Muscle layer of colon (tissue), 2 donors: ENCODE measurements at regions not wholly inside any gene's neighbourhood (a gene's known extent, or its start where the extent isn't known, plus 50 kb on each side); places are given as distances from the start of the nearest gene placed in this dataset.

ENCODE experiments used
- H3K27ac ChIP-seq: one replicate; pipeline ENCODE4 v1.7.0; 2013; ENCODE audit warnings: low read depth, mild to moderate bottlenecking, low read length, moderate library complexity
- H3K27me3 ChIP-seq, 2 donors: one replicate each; pipeline ENCODE4 v1.7.0; 2013; ENCODE audit warnings: low read length in 2 of 2, mild to moderate bottlenecking in 2 of 2; ENCODE audit not compliant: insufficient read depth in 2 of 2, control insufficient read depth in 1 of 2
- H3K36me3 ChIP-seq: one replicate; pipeline ENCODE4 v1.7.0; 2013; ENCODE audit warnings: mild to moderate bottlenecking, low read length; ENCODE audit not compliant: insufficient read depth
- H3K4me1 ChIP-seq: one replicate; pipeline ENCODE4 v1.7.0; 2013; ENCODE audit warnings: mild to moderate bottlenecking, low read length; ENCODE audit not compliant: insufficient read depth
- H3K4me3 ChIP-seq, 2 donors: one replicate each; pipeline ENCODE4 v1.7.0; 2013; ENCODE audit warnings: low read length in 2 of 2, low read depth in 1 of 2, mild to moderate bottlenecking in 1 of 2, moderate library complexity in 1 of 2
- H3K9ac ChIP-seq: one replicate; pipeline ENCODE4 v1.7.0; 2013; ENCODE audit warnings: low read length
- H3K9me3 ChIP-seq: one replicate; pipeline ENCODE4 v1.7.0; 2013; ENCODE audit warnings: mild to moderate bottlenecking, low read length
- donor health status: abdominal sarcoma.
- donor health status: Adenocarcinoma of cecum.

GRCh38 chr2:67844024-67844540 is 218.7 kb downstream of the C1D start:
- H3K27ac ChIP-seq, result no peak overlapping the region
- H3K9ac ChIP-seq, result no peak overlapping the region
- no peaks in the 10 kb centered on the region for H3K9me3 ChIP-seq
- H3K4me1 ChIP-seq, result peaks cover 23% of the 10 kb centered on the region
- no peaks in the 10 kb centered on the region for H3K36me3 ChIP-seq
- no peak overlapping the region for H3K4me3 ChIP-seq
- H3K27me3 ChIP-seq, result no peaks in the 10 kb centered on the region

DNA sequence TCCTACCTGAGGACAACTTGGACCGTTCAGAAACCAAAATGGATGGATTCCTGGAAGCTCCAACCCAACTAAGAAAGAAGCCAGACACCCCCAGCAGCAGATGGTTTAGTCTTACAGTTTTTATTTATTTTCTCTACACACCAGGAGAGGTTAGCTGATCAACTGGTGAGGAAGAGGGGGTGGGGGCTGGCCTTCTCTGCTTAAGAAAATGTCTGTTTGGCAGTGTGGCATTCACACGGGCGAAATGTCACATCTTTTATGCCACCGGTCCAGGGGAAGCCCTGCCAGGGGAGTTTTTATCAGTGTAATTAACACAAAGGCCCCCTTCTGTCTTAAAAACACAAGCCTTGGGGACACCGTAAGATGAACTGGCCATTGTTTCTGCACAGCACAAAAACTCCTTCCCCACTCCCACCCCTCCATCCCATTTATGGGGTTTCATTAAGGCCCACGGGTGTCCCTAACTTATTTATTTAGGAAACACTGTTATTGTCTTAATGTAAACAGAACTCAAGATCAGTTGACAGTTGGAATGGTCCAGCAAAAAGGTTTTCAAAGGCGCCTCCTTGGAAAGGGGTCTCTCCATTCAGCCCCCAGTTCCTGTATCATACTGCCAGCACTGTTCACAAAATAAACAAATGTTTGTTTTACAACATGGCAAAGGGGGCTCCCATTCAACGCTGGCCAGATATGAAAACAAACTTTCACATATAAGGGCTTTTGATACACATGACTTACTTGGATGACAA is 217.0 kb downstream of the C1D start:
- H3K9ac ChIP-seq, result no peak overlapping the region
- peaks cover 15% of the 10 kb centered on the region for H3K4me1 ChIP-seq
- H3K4me3 ChIP-seq, result peak overlapping the region in 1 of 2 donors; percentile 39
- H3K27ac ChIP-seq, result peak overlapping the region; percentile 51
- H3K36me3 ChIP-seq, result no peaks in the 10 kb centered on the region
- H3K9me3 ChIP-seq, result no peaks in the 10 kb centered on the region
- H3K27me3 ChIP-seq, result no peaks in the 10 kb centered on the region

GRCh38 chr2:67846370-67847070 is 216.3 kb downstream of the C1D start:
- no peak overlapping the region for H3K9ac ChIP-seq

DNA sequence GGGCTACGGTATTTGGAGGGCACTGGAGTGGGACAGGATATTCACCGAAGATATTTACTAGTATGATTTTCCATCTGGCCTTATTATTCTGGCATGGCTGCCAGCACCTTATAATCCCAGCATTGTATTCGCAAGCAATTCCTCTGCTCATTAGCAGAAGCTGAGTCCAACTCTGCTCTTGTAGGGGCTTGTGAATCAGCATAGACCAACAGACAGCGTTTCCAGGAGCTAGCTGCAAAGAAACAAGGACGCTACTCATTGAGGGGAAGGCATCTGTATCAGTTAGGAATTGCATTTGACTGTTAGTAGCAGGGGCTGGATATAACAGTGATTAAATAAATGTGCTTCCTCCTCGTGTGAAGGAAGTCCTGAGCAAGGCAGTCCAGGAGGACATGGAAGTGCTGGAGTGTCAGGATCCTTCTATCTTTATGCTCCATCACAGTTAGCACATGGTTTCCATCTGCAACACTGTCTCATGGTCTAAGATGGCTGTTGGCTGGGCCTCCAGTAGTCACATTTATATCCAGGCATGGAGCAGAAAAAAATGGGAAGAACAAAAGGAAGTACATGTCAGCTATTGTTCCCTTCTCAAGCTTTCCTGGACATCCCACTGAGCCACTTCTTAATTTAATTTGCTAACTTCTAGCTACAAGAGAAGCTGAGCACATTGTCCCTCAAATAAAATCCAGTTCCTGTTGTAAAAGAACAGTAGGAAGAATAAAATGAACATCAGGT is 214.1 kb downstream of the C1D start:
- H3K9ac ChIP-seq, result no peak overlapping the region
- no peaks in the 10 kb centered on the region for H3K9me3 ChIP-seq
- H3K4me1 ChIP-seq, result peaks cover 8% of the 10 kb centered on the region
- no peaks in the 10 kb centered on the region for H3K36me3 ChIP-seq
- no peaks in the 10 kb centered on the region for H3K27me3 ChIP-seq
- no peak overlapping the region for H3K4me3 ChIP-seq
- H3K27ac ChIP-seq, result no peak overlapping the region

More at GRCh38 chr2:67846370-67847070, 216.3 kb downstream of the C1D start:
- Histone ChIP-seq H3K36me3 (no peaks in the 10 kb centered on the region), H3K27ac (peak overlapping the region; percentile 51), H3K4me3 (peak overlapping the region in 1 of 2 donors; percentile 39), H3K9me3 (no peaks in the 10 kb centered on the region), H3K27me3 (no peaks in the 10 kb centered on the region), H3K4me1 (peaks cover 15% of the 10 kb centered on the region)

DNA sequence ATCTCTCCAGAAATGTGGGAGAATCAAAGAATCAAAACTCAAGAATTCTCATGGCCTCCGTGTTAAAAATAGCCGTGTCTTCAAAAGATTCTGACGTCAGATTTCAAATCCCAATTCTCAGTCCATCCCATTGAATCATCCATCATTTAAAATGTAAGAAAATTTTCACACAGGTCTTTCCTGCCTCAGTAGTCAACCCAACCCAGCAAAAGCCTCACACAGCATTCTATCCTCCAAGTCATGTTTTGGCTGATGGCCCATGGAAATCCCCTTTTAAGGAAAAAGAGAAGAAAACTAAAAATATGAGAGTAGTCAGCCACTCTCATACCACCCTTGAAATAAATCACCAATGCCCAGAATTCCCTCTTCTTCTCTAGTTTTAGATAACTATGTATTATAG is 211.8 kb downstream of the C1D start:
- H3K27ac ChIP-seq, result no peak overlapping the region
- H3K9me3 ChIP-seq, result no peaks in the 10 kb centered on the region
- H3K36me3 ChIP-seq, result no peaks in the 10 kb centered on the region
- H3K4me1 ChIP-seq, result peaks cover 1% of the 10 kb centered on the region
- no peaks in the 10 kb centered on the region for H3K27me3 ChIP-seq
- H3K4me3 ChIP-seq, result no peak overlapping the region
- H3K9ac ChIP-seq, result no peak overlapping the region

DNA sequence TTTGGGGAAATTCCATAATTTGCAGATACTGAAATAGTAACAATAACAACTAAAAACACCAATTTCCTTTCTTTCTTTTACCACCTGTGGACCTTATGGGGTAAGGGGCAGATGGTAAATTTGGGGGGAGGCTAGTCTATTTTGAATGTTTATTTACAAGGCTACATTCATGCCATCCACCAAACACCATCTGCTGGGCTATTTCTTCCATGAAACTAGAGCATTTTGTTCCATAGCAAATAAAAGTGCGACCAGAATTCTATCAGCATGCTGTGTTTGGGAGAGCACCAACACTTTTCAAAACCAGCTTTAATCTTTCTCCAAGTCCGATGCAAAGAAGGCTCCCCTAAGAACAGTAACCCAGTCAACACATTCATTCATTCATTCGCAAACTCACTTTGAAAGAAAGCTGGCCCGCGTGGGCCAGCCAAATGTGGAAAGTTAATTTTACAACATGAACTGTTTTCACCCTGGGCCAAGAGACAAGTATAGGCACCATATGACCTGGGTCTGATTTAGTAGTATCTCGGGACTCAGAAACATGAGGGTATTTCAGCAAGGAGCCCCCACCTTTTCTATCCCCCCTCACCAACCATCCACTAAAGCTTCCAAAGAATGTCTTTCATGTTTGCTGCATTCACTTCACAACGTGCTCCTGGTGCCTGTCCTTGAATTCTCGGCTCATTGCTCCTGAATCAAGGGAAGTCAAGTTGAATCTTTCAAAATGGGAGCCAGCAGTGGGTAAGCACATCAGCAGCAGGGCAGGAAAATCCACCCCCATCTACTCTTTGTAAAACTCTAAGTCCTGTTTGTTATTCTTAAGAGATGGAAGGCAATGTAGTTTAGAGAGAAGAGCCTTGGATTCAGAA is 210.6 kb downstream of the C1D start:
- H3K36me3 ChIP-seq, result no peaks in the 10 kb centered on the region
- no peaks in the 10 kb centered on the region for H3K4me1 ChIP-seq
- H3K4me3 ChIP-seq, result no peak overlapping the region
- no peak overlapping the region for H3K27ac ChIP-seq
- no peak overlapping the region for H3K9ac ChIP-seq
- no peaks in the 10 kb centered on the region for H3K9me3 ChIP-seq
- no peaks in the 10 kb centered on the region for H3K27me3 ChIP-seq

DNA sequence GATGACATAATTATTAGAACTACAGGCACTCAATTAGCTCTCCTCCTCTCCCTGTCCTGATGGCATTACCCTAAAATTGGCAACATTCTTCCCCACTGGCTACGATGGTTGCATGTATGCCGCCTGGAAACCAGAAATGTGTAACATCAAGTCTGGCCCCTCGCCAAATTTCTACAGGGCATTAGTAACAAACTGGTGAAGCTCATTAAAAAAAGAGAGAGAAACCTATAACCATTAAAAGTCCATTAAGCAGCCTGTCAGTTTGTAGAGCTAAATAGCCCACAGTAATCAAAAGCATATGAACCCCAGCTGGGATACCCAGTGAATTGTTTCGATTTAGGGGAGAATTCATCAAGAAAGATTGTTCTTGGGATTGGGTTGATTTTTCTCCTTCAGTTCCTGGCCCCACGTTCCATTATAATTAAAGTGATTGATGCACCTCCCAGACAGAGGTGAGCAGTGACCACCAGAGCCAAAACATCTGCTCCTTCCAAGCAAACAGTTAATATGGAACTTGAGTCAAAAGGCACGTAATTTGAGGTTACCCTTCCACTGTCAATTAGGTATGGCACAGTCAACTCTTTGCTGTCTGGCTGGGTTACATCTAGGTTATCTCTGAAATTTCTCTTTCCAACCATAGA is 208.6 kb downstream of the C1D start:
- Histone ChIP-seq H3K4me3 (no peak overlapping the region), H3K27ac (no peak overlapping the region), H3K4me1 (no peaks in the 10 kb centered on the region), H3K27me3 (no peaks in the 10 kb centered on the region), H3K9me3 (no peaks in the 10 kb centered on the region), H3K36me3 (no peaks in the 10 kb centered on the region), H3K9ac (no peak overlapping the region)

GRCh38 chr2:67854798-67855197 is 208.0 kb downstream of the C1D start:
- H3K36me3 ChIP-seq, result no peaks in the 10 kb centered on the region

DNA sequence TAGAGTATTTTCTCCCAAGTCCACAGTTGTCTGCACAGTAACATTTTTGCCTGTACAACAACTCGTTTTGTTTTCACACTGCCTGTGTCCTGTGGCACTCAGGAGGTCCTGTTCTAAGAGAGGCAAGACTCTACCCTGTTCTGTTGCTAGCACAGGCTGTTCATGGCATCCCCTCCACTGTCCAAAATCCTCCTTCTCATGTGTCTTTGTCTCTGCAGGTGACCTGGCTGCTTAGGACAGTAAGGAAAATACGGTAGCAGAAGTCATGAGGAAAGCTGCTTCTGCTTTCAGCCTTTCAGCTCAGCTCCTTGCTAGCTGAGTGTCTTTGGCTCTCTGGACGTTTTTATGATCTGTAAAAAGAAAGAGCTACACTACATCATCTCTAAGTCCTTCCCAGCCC is 205.9 kb downstream of the C1D start:
- H3K4me1 ChIP-seq, result no peaks in the 10 kb centered on the region
- no peak overlapping the region for H3K27ac ChIP-seq
- no peaks in the 10 kb centered on the region for H3K36me3 ChIP-seq
- no peak overlapping the region for H3K4me3 ChIP-seq
- no peak overlapping the region for H3K9ac ChIP-seq
- H3K9me3 ChIP-seq, result no peaks in the 10 kb centered on the region
- H3K27me3 ChIP-seq, result no peaks in the 10 kb centered on the region

More at GRCh38 chr2:67854798-67855197, 208.0 kb downstream of the C1D start:
- H3K4me3 ChIP-seq, result no peak overlapping the region
- no peak overlapping the region for H3K27ac ChIP-seq
- H3K9ac ChIP-seq, result no peak overlapping the region
- H3K9me3 ChIP-seq, result no peaks in the 10 kb centered on the region
- no peaks in the 10 kb centered on the region for H3K4me1 ChIP-seq
- no peaks in the 10 kb centered on the region for H3K27me3 ChIP-seq

- Histone ChIP-seq H3K27ac (no peak overlapping the region), H3K36me3 (no peaks in the 10 kb centered on the region), H3K4me3 (no peak overlapping the region), H3K27me3 (no peaks in the 10 kb centered on the region), H3K4me1 (no peaks in the 10 kb centered on the region), H3K9ac (no peak overlapping the region), H3K9me3 (no peaks in the 10 kb centered on the region)
Measured at GRCh38 chr2:67857836-67858235, 205.0 kb downstream of the C1D start.
